ENCODE measurements at regions not wholly inside any gene's neighbourhood (a gene's known extent, or its start where the extent isn't known, plus 50 kb on each side); places are given as distances from the start of the nearest gene placed in this dataset.

DNA sequence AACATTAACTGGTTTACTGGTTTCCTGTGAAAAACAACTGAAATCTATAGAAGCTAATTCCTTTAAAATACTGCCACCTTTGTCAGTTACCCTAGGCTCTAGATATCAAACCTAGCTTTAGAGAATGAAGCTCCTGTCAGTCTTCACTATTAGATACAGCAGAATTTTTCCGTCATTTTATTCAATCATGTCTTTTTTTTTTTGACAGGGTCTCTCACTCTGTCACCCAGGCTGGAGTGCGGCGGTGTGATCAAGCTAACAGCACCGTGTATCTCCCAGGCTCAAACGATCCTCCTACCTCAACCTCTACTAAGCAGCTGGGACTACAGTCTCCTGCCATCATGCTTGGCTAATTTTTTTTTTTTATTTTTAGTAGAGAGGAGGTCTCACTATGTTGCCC, 415.2 kb upstream of the LRRTM4 start:
- in situ Hi-C loops (cut with HindIII; ENCODE audit: low pct_unique_long_range_greater_than_20kb, low sequenced_read_pairs), result no loop called here
- no peak for DNase-seq (ENCODE audit: low read depth in 1 of 2, low spot score in 1 of 2)
- TF ChIP-seq JUND (IDR thresholded peaks at IDR 0.05; ENCODE audit: low read depth), result no peak

- DNase-seq (ENCODE audit: low read depth in 1 of 2, low spot score in 1 of 2), result peak in 1 of 2 experiments; percentile 0
These were observed 416.3 kb upstream of the LRRTM4 start for GRCh38 chr2:77938462-77938861.

DNA sequence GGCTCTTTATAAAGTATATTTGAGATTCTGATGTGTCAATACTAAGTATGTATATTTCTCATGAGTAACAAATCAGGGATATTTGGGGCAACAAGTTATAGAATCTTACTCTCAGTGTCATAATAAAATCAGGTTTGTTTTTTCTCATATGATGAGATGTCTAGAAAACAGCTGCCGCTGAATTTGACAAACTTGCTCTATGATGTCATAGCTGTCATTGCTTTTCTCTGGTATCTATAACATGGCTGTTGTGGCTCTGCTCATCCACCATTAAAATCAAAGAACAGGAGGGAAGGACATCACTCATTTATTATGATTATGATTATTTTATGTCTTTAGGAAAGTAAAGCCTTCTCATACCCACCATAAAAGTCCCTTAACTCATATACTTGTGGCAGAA, 417.2 kb upstream of the LRRTM4 start:
- in situ Hi-C loops (cut with HindIII; ENCODE audit: low pct_unique_long_range_greater_than_20kb, low sequenced_read_pairs), result no loop called here
- DNase-seq (ENCODE audit: low read depth in 1 of 2, low spot score in 1 of 2), result no peak
- TF ChIP-seq JUND (IDR thresholded peaks at IDR 0.05; ENCODE audit: low read depth), result no peak

More at GRCh38 chr2:77938462-77938861, 416.3 kb upstream of the LRRTM4 start:
- no peak for TF ChIP-seq JUND (IDR thresholded peaks at IDR 0.05; ENCODE audit: low read depth)
- in situ Hi-C loops (cut with HindIII; ENCODE audit: low pct_unique_long_range_greater_than_20kb, low sequenced_read_pairs), result no loop called here

DNA sequence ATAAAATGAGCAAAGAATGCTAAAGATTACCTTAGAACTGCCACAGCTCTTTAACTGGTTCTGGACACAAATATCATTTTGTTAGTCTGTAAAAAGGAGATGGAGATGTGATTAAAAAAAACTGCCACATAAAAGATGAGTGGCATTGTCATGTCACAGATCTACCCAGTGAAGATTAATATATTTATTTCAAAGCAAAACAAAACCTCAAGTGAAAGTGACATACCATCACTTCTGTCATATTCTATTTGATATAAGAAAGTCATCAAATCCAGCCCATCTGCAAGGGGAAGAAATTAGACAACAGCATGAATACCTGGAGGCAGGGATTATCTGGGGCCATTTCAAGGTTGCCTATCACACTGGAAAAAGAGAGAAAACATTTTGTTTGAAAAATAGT, 417.6 kb upstream of the LRRTM4 start:
- no peak for DNase-seq (ENCODE audit: low read depth in 1 of 2, low spot score in 1 of 2)
- TF ChIP-seq JUND (IDR thresholded peaks at IDR 0.05; ENCODE audit: low read depth), result no peak
- in situ Hi-C loops (cut with HindIII; ENCODE audit: low pct_unique_long_range_greater_than_20kb, low sequenced_read_pairs), result no loop called here

DNA sequence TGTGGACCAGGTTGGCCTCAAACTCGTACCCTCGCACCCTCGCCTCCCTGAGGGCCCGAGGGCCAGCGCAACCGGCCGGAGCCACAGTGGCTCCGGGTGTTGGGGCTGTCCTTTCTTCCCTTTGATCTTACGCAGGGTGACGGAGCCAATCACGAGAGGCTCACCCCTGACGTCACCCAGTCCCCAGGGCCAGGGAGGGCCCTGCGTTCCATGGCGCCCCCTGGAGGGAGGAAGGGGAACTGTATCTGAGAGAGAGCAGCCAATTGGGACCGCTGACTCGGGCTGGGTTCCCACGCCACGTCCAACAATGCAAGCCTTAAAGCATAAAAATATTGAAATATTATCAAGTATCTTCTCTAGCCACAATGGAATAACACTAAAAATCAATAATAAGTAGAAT, 432.8 kb upstream of the LRRTM4 start:
- DNase-seq (ENCODE audit: low read depth in 1 of 2, low spot score in 1 of 2), result no peak
- in situ Hi-C loops (cut with HindIII; ENCODE audit: low pct_unique_long_range_greater_than_20kb, low sequenced_read_pairs), result no loop called here
- no peak for TF ChIP-seq JUND (IDR thresholded peaks at IDR 0.05; ENCODE audit: low read depth)

- in situ Hi-C loops (cut with HindIII; ENCODE audit: low pct_unique_long_range_greater_than_20kb, low sequenced_read_pairs), result no loop called here
- TF ChIP-seq JUND (IDR thresholded peaks at IDR 0.05; ENCODE audit: low read depth), result no peak
- DNase-seq (ENCODE audit: low read depth in 1 of 2, low spot score in 1 of 2), result no peak
These were observed 440.8 kb upstream of the LRRTM4 start for GRCh38 chr2:77962943-77963342.

GRCh38 chr2:77977471-77978063, 455.4 kb upstream of the LRRTM4 start:
- no peak for TF ChIP-seq JUND (IDR thresholded peaks at IDR 0.05; ENCODE audit: low read depth)
- DNase-seq (ENCODE audit: low read depth in 1 of 2, low spot score in 1 of 2), result peak in 1 of 2 experiments; percentile 37
- in situ Hi-C loops (cut with HindIII; ENCODE audit: low pct_unique_long_range_greater_than_20kb, low sequenced_read_pairs), result no loop called here

DNA sequence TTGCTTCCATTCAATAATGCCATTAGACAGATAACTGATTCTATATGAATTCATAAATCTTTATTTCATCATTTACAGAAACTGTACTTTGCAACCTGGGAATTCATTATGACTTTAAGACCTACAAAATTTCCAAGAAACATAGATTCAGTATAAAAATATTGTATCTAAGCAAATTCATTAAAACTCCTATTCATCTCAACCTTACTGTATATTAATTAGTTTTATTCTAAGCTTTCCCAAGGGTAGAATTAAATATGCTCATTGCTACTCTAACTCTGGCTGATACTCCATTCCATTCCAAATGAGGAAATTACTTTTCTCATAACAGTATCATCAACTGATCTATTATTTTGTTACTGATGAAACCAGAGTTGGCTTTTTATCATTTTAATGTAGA, 473.0 kb upstream of the LRRTM4 start:
- no peak for DNase-seq (ENCODE audit: low read depth in 1 of 2, low spot score in 1 of 2)
- in situ Hi-C loops (cut with HindIII; ENCODE audit: low pct_unique_long_range_greater_than_20kb, low sequenced_read_pairs), result no loop called here
- no peak for TF ChIP-seq JUND (IDR thresholded peaks at IDR 0.05; ENCODE audit: low read depth)

DNA sequence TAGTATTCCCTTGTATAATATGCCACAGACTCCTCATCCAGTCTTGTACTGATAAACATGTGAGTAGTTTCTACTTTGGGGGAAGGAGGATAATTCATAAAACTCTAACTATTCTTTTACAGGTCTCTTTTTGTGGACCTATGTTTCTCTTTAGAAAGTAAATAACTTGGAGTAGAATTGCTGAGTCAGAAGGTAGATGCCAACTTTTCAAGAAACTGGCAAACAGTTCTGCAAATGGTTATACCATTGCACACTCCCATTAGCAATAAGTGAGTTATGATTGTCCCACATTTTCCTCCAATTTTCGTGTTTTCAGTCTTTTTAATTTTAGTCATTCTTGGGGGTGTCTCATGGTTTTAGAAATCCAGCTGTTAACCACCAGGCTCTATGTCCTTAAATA, 477.2 kb upstream of the LRRTM4 start:
- TF ChIP-seq JUND (IDR thresholded peaks at IDR 0.05; ENCODE audit: low read depth), result no peak
- in situ Hi-C loops (cut with HindIII; ENCODE audit: low pct_unique_long_range_greater_than_20kb, low sequenced_read_pairs), result no loop called here
- DNase-seq (ENCODE audit: low read depth in 1 of 2, low spot score in 1 of 2), result no peak

DNA sequence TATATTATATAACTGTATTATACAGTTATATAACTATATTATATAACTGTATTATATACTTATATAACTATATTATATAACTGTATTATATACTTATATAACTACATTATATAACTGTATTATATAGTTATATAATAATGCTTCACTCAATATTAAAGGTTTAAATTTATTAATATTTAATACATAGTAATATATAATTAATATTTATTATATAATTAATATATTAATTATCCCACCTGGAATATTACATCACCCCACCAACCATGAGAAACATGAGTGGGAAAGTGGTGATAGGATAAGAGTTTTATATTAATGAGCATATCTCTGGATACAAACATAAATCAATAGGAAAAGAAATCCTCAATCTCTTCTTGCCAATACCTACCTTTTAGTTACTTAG, 487.1 kb upstream of the LRRTM4 start:
- no peak for TF ChIP-seq JUND (IDR thresholded peaks at IDR 0.05; ENCODE audit: low read depth)
- no peak for DNase-seq (ENCODE audit: low read depth in 1 of 2, low spot score in 1 of 2)
- in situ Hi-C loops (cut with HindIII; ENCODE audit: low pct_unique_long_range_greater_than_20kb, low sequenced_read_pairs), result no loop called here

- no peak for DNase-seq (ENCODE audit: low read depth in 1 of 2, low spot score in 1 of 2)
- in situ Hi-C loops (cut with HindIII; ENCODE audit: low pct_unique_long_range_greater_than_20kb, low sequenced_read_pairs), result no loop called here
- no peak for TF ChIP-seq JUND (IDR thresholded peaks at IDR 0.05; ENCODE audit: low read depth)
These were observed 489.1 kb upstream of the LRRTM4 start for GRCh38 chr2:78011251-78011650.

DNA sequence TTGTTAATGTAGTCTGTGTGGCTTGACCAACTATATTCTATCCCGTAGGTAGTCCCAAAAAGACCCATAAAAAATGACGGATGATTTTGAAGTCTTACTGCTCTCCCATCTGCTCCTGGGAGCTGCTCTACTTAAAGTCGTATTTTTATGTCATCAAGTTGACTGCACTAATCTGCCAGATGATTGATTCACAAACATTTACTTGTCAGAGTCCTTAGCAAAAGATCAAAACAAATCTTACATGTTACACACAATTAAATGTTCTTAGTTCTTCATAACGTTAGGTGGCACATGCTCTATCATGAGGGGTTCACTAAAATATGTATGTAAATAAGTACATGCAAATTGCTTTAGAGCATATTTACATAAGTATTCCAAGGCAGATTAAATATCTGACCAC, 498.3 kb upstream of the LRRTM4 start:
- in situ Hi-C loops (cut with HindIII; ENCODE audit: low pct_unique_long_range_greater_than_20kb, low sequenced_read_pairs), result no loop called here

DNA sequence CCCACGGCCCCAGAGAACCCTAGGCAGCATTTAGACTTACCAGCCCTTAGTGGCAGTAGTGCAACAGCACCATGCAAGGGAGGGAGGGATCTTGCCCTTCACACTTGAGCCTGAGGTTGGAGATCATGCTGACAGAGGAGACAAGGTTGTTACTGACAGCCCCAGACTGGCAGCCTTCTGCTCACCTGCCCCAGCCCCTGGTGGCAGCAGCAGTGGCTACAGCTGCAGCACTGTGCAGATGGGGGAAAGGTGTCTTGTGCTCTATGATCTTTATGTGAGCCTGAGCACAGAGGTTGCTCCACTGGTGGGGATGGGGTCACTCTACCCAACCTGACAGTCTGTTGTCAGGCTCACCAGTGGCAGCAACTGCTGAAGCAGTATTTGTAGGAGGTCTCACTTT, 501.2 kb upstream of the LRRTM4 start:
- DNase-seq (ENCODE audit: low read depth in 1 of 2, low spot score in 1 of 2), result no peak
- in situ Hi-C loops (cut with HindIII; ENCODE audit: low pct_unique_long_range_greater_than_20kb, low sequenced_read_pairs), result no loop called here
- TF ChIP-seq JUND (IDR thresholded peaks at IDR 0.05; ENCODE audit: low read depth), result no peak

More for the DNA sequence above, 498.3 kb upstream of the LRRTM4 start:
- no peak for TF ChIP-seq JUND (IDR thresholded peaks at IDR 0.05; ENCODE audit: low read depth)
- DNase-seq (ENCODE audit: low read depth in 1 of 2, low spot score in 1 of 2), result no peak

DNA sequence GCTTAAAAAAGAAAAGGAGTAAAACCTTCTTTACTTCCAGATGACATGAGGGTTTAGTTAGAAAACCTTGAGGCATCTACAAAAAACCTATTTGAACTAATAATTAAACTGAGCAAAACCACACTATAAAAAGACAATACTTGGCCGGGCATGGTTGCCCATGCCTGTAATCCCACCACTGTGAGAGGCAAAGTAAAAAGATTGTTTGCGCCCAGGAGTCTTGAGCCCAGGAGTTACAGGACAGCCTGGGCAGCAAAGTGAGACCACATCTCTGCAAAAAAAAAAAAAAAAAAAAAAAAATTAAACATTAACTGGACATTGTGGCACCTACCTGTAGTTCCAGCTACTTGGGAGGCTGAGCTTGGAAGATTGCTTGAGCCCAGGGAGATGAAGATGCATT, 502.8 kb upstream of the LRRTM4 start:
- no peak for TF ChIP-seq JUND (IDR thresholded peaks at IDR 0.05; ENCODE audit: low read depth)
- in situ Hi-C loops (cut with HindIII; ENCODE audit: low pct_unique_long_range_greater_than_20kb, low sequenced_read_pairs), result no loop called here
- no peak for DNase-seq (ENCODE audit: low read depth in 1 of 2, low spot score in 1 of 2)
